PC-3 (cell line): ENCODE measurements at regions not wholly inside any gene's neighbourhood (a gene's known extent, or its start where the extent isn't known, plus 50 kb on each side); places are given as distances from the start of the nearest gene placed in this dataset.

Experiments used
- ATAC-seq: fragments of 200-7000 bp; cut with Tn5 transposase; 2 replicates; pipeline ENCODE4 v1.9.1; 2020; ENCODE audit warnings: mild to moderate bottlenecking, moderate library complexity
- BruUV-seq: library from RNA; stranded (reverse); fragments of 400-500 nt; replicated peaks from 2 replicates; lab custom pipeline; 2021; lab: Mats Ljungman, UMichigan
- CTCF ChIA-PET: fragments of 300-600 bp; sonication (Branson Sonifier 250); formaldehyde crosslinking; loops from one replicate; lab custom pipeline; 2022; ENCODE audit warnings: antibody characterized with exemption; lab: Charles Lee
- POLR2A ChIA-PET: fragments of 300-600 bp; sonication (Branson Sonifier 250); formaldehyde crosslinking; loops from one replicate; lab custom pipeline; 2022; ENCODE audit warnings: antibody characterized with exemption; ENCODE audit not compliant: unreplicated experiment; lab: Charles Lee
- DNase-seq: peaks from one replicate; pipeline ENCODE4 v3.0.0-alpha.2; 2015
- H2AFZ ChIP-seq: fragments of 300-600 bp; sonication (generic); 2 replicates; pipeline ENCODE4 v1.6.0; 2016; ENCODE audit warnings: antibody characterized with exemption, low read length
- H3F3A ChIP-seq: fragments of 300-600 bp; sonication (generic); one replicate; pipeline ENCODE4 v1.6.0; 2017; ENCODE audit warnings: antibody characterized with exemption, low read length, control low read depth, mild to moderate bottlenecking; ENCODE audit not compliant: unreplicated experiment
- H3K27ac ChIP-seq: fragments of 300-600 bp; sonication (generic); 2 replicates; pipeline ENCODE4 v1.5.1; 2016; ENCODE audit warnings: mild to moderate bottlenecking, low read length
- H3K27me3 ChIP-seq: fragments of 300-600 bp; sonication (generic); 2 replicates; pipeline ENCODE4 v1.6.1; 2016; ENCODE audit warnings: low read length, mixed read lengths
- H3K36me3 ChIP-seq: fragments of 300-600 bp; sonication (generic); 2 replicates; pipeline ENCODE4 v1.6.1; 2016; ENCODE audit warnings: low read depth, mixed run types, low read length, mixed read lengths
- H3K4me1 ChIP-seq: fragments of 300-600 bp; sonication (generic); 2 replicates; pipeline ENCODE4 v1.5.1; 2016; ENCODE audit warnings: low read length; ENCODE audit not compliant: insufficient read depth
- H3K4me2 ChIP-seq: fragments of 300-600 bp; sonication (generic); 2 replicates; pipeline ENCODE4 v1.6.0; 2016; ENCODE audit warnings: low read length
- H3K4me3 ChIP-seq: fragments of 300-600 bp; sonication (generic); 2 replicates; pipeline ENCODE4 v1.5.1; 2016; ENCODE audit warnings: mild to moderate bottlenecking, low read length, mixed read lengths
- H3K79me2 ChIP-seq: fragments of 300-600 bp; sonication (generic); 2 replicates; pipeline ENCODE4 v1.6.1; 2017; ENCODE audit warnings: low read length, mixed read lengths
- H3K9ac ChIP-seq: fragments of 300-600 bp; sonication (generic); 2 replicates; pipeline ENCODE4 v1.6.0; 2016; ENCODE audit warnings: mild to moderate bottlenecking, low read length
- H3K9me2 ChIP-seq: fragments of 300-600 bp; sonication (generic); replicated peaks from 2 replicates; pipeline ENCODE4 v1.6.1; 2016; ENCODE audit warnings: mixed run types, low read length, mixed read lengths
- H3K9me3 ChIP-seq: fragments of 300-600 bp; sonication (generic); 2 replicates; pipeline ENCODE4 v1.6.1; 2016; ENCODE audit warnings: low read length, mixed read lengths
- H4K20me1 ChIP-seq: fragments of 300-600 bp; sonication (generic); 2 replicates; pipeline ENCODE4 v1.6.1; 2016; ENCODE audit warnings: low read length, mixed read lengths
- EZH2 ChIP-seq: fragments of 300-600 bp; sonication (generic); IDR thresholded peaks from one replicate; pipeline ENCODE4 v1.6.1; 2017; ENCODE audit warnings: antibody characterized with exemption, mild to moderate bottlenecking, low read length; ENCODE audit not compliant: unreplicated experiment
- EZH2phosphoT487 ChIP-seq: fragments of 300-600 bp; sonication (generic); IDR thresholded peaks from 2 replicates; pipeline ENCODE4 v1.6.1; 2018; ENCODE audit warnings: mild to moderate bottlenecking, antibody characterized with exemption, low read length, borderline replicate concordance
- intact Hi-C: fragments of 100-400 bp; cut with micrococcal nuclease; formaldehyde crosslinking; loops from 2 replicates; pipeline ENCODE4 v1.9.0; 2023
- TF ChIP-seq, protein P1 (sequence below): fragments of 300-600 bp; sonication (generic); conservative IDR thresholded peaks from 2 replicates; pipeline ENCODE4 v1.5.1; 2017; ENCODE audit warnings: antibody characterized with exemption, low read depth, mild to moderate bottlenecking, low read length

- H3F3A ChIP-seq = no peaks in the 10 kb centered on the region
- H3K27ac ChIP-seq = no peak overlapping the region
- no peak overlapping the region; the same call in 1 of the 2 replicates for H2AFZ ChIP-seq
- TF ChIP-seq, protein P1, sequence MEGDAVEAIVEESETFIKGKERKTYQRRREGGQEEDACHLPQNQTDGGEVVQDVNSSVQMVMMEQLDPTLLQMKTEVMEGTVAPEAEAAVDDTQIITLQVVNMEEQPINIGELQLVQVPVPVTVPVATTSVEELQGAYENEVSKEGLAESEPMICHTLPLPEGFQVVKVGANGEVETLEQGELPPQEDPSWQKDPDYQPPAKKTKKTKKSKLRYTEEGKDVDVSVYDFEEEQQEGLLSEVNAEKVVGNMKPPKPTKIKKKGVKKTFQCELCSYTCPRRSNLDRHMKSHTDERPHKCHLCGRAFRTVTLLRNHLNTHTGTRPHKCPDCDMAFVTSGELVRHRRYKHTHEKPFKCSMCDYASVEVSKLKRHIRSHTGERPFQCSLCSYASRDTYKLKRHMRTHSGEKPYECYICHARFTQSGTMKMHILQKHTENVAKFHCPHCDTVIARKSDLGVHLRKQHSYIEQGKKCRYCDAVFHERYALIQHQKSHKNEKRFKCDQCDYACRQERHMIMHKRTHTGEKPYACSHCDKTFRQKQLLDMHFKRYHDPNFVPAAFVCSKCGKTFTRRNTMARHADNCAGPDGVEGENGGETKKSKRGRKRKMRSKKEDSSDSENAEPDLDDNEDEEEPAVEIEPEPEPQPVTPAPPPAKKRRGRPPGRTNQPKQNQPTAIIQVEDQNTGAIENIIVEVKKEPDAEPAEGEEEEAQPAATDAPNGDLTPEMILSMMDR = no peak
- TF ChIP-seq EZH2 (no peak), EZH2phosphoT487 (no peak)
- no peaks in the 10 kb centered on the region for H3K36me3 ChIP-seq
- no peak for DNase-seq
- H3K9ac ChIP-seq = no peak overlapping the region
- no peaks in the 10 kb centered on the region for H3K4me1 ChIP-seq
- no peaks in the 10 kb centered on the region for H3K79me2 ChIP-seq
- H3K4me2 ChIP-seq = no peak overlapping the region
- ChIA-PET POLR2A (no interaction called here), CTCF (no interaction called here)
- H3K9me2 ChIP-seq = no peaks in the 10 kb centered on the region
- H3K4me3 ChIP-seq = no peak overlapping the region
- H3K27me3 ChIP-seq = no peaks in the 10 kb centered on the region
- no peaks in the 10 kb centered on the region for H4K20me1 ChIP-seq
- ATAC-seq = no peak
- intact Hi-C loops = no loop called here
- no TSS peak for BruUV-seq
- H3K9me3 ChIP-seq = no peaks in the 10 kb centered on the region
Measured at GRCh38 chr3:106711650-106712049, 665.6 kb upstream of the CCDC54 start.

- ChIA-PET POLR2A (no interaction called here), CTCF (no interaction called here)
- Histone ChIP-seq H3F3A (no peaks in the 10 kb centered on the region), H4K20me1 (no peaks in the 10 kb centered on the region), H3K9me2 (no peaks in the 10 kb centered on the region), H3K27me3 (no peaks in the 10 kb centered on the region), H3K4me3 (no peak overlapping the region), H3K4me1 (no peaks in the 10 kb centered on the region), H3K27ac (no peak overlapping the region), H3K36me3 (no peaks in the 10 kb centered on the region), H3K4me2 (no peak overlapping the region), H3K9me3 (no peaks in the 10 kb centered on the region), H3K9ac (no peak overlapping the region), H3K79me2 (no peaks in the 10 kb centered on the region), H2AFZ (no peak overlapping the region)
- intact Hi-C loops = no loop called here
- DNase-seq (no peak), ATAC-seq (no peak)
- TF ChIP-seq, protein P1 = no peak
- TF ChIP-seq EZH2phosphoT487 (no peak), EZH2 (no peak)
- BruUV-seq = no TSS peak
Measured at GRCh38 chr3:106714400-106714799, 662.8 kb upstream of the CCDC54 start.

GRCh38 chr3:106715286-106715685, 662.0 kb upstream of the CCDC54 start:
- Histone ChIP-seq H3K27ac (no peak overlapping the region), H3K4me2 (no peak overlapping the region), H3K9me2 (no peaks in the 10 kb centered on the region), H3K9ac (no peak overlapping the region), H4K20me1 (no peaks in the 10 kb centered on the region), H3K4me3 (no peak overlapping the region), H3K36me3 (no peaks in the 10 kb centered on the region), H3K9me3 (no peaks in the 10 kb centered on the region), H3K4me1 (no peaks in the 10 kb centered on the region), H3K27me3 (no peaks in the 10 kb centered on the region), H3F3A (no peaks in the 10 kb centered on the region), H3K79me2 (no peaks in the 10 kb centered on the region), H2AFZ (no peak overlapping the region)
- no TSS peak for BruUV-seq
- TF ChIP-seq EZH2 (no peak), EZH2phosphoT487 (no peak)
- TF ChIP-seq, protein P1 = no peak
- DNase-seq (no peak), ATAC-seq (no peak)
- POLR2A ChIA-PET = no interaction called here
- CTCF ChIA-PET = no interaction called here
- intact Hi-C loops = no loop called here
